SK-N-SH (cell line): ENCODE measurements at regions not wholly inside any gene's neighbourhood (a gene's known extent, or its start where the extent isn't known, plus 50 kb on each side); places are given as distances from the start of the nearest gene placed in this dataset.

ENCODE experiments used
- CTCF ChIP-seq: fragments of 200-600 bp; sonication (generic); IDR thresholded peaks from 2 replicates; pipeline ENCODE4 v1.6.1; 2017; ENCODE audit warnings: antibody characterized with exemption, mild to moderate bottlenecking, moderate library complexity
- EP300 ChIP-seq, 2 experiments: IDR thresholded peaks; 2 replicates each; pipeline versions ENCODE4 v1.4.0 to v1.6.1; 2012; ENCODE audit warnings: borderline replicate concordance in 1 of 2, low read depth in 1 of 2, low read length in 1 of 2
- FOSL2 ChIP-seq: IDR thresholded peaks from 2 replicates; pipeline ENCODE4 v1.4.0; 2012; ENCODE audit warnings: low read depth, mild to moderate bottlenecking, moderate library complexity, borderline replicate concordance
- GABPA ChIP-seq: IDR thresholded peaks from 2 replicates; pipeline ENCODE4 v1.4.0; 2012; ENCODE audit warnings: low read depth, mild to moderate bottlenecking
- PBX3 ChIP-seq: IDR thresholded peaks from 2 replicates; pipeline ENCODE4; 2012
- POLR2AphosphoS5 ChIP-seq: IDR thresholded peaks from 2 replicates; pipeline ENCODE4 v1.6.1; 2012; ENCODE audit warnings: low read depth, low read length
- REST ChIP-seq: IDR thresholded peaks from 2 replicates; pipeline ENCODE4 v1.6.1; 2012; ENCODE audit warnings: mild to moderate bottlenecking, low read depth, low read length, moderate library complexity
- SMC3 ChIP-seq: IDR thresholded peaks from 2 replicates; pipeline ENCODE4 v1.6.1; 2012; ENCODE audit warnings: low read depth, low read length, improper control_type of control experiment
- TAF1 ChIP-seq: IDR thresholded peaks from 2 replicates; pipeline ENCODE4 v1.6.1; 2012; ENCODE audit warnings: low read depth, mild to moderate bottlenecking, low read length, moderate library complexity, borderline replicate concordance
- TEAD4 ChIP-seq: IDR thresholded peaks from 2 replicates; pipeline ENCODE4 v1.4.0; 2012; ENCODE audit warnings: mild to moderate bottlenecking, borderline replicate concordance; ENCODE audit not compliant: insufficient read depth
- USF2 ChIP-seq: fragments of 150-350 bp; IDR thresholded peaks from 2 replicates; pipeline ENCODE4 v1.6.1; 2017; ENCODE audit warnings: antibody characterized with exemption, low read length, low read depth, borderline replicate concordance
- YY1 ChIP-seq: IDR thresholded peaks from 2 replicates; pipeline ENCODE4 v1.4.0; 2012; ENCODE audit warnings: low read depth, mild to moderate bottlenecking
- ZBTB33 ChIP-seq: IDR thresholded peaks from 2 replicates; pipeline ENCODE4 v1.4.0; 2012; ENCODE audit warnings: low read depth, borderline replicate concordance

- TF ChIP-seq TEAD4 = no peak
- TF ChIP-seq ZBTB33 = no peak
- no peak for TF ChIP-seq CTCF
- TF ChIP-seq REST = no peak
- no peak for TF ChIP-seq TAF1
- no peak for TF ChIP-seq SMC3
- TF ChIP-seq GABPA = no peak
- no peak for TF ChIP-seq POLR2AphosphoS5
- TF ChIP-seq PBX3 = no peak
- no peak for TF ChIP-seq USF2
- TF ChIP-seq YY1 = no peak
- TF ChIP-seq FOSL2 = no peak
- TF ChIP-seq EP300 (IDR thresholded peaks at IDR 0.05; ENCODE audit: borderline replicate concordance in 1 of 2, low read depth in 1 of 2, low read length in 1 of 2) = no peak
Observed at GRCh38 chr3:135860761-135861160, 104.8 kb upstream of the PPP2R3A start.
